Neural progenitor cell (in vitro differentiated cells): ENCODE measurements at regions not wholly inside any gene's neighbourhood (a gene's known extent, or its start where the extent isn't known, plus 50 kb on each side); places are given as distances from the start of the nearest gene placed in this dataset.
"Not testable (repeated sequence)": the region's sequence is repeated elsewhere in the genome, so short reads cannot be mapped to it uniquely, and the experiment has no call there.

Experiments used
- DNase-seq: peaks from one replicate; pipeline ENCODE4 v3.0.0-alpha.2; 2016; ENCODE audit warnings: low spot score
- H2AFZ ChIP-seq: fragments of 200-600 bp; sonication (generic); replicated peaks from 2 replicates; pipeline ENCODE4 v1.6.1; 2016; ENCODE audit warnings: antibody characterized with exemption
- H3F3A ChIP-seq: fragments of 200-600 bp; sonication (generic); 2 replicates; pipeline ENCODE4 v1.6.1; 2016; ENCODE audit warnings: antibody characterized with exemption, low read depth
- H3K27ac ChIP-seq: fragments of 200-600 bp; sonication (generic); 2 replicates; pipeline ENCODE4 v1.5.1; 2016; ENCODE audit warnings: mild to moderate bottlenecking
- H3K27me3 ChIP-seq: fragments of 200-600 bp; sonication (generic); 2 replicates; pipeline ENCODE4 v1.6.1; 2016; ENCODE audit warnings: mild to moderate bottlenecking, moderate library complexity
- H3K36me3 ChIP-seq: fragments of 200-600 bp; sonication (generic); 2 replicates; pipeline ENCODE4 v1.5.1; 2016
- H3K4me1 ChIP-seq: fragments of 200-600 bp; sonication (generic); 2 replicates; pipeline ENCODE4 v1.6.1; 2016; ENCODE audit warnings: mixed run types
- H3K4me2 ChIP-seq: fragments of 200-600 bp; sonication (generic); 2 replicates; pipeline ENCODE4 v1.6.1; 2016
- H3K4me3 ChIP-seq: fragments of 200-600 bp; sonication (generic); 2 replicates; pipeline ENCODE4 v1.5.1; 2016
- H3K79me2 ChIP-seq: fragments of 200-600 bp; sonication (generic); 2 replicates; pipeline ENCODE4 v1.6.1; 2016; ENCODE audit warnings: low read depth
- H3K9ac ChIP-seq: fragments of 200-600 bp; sonication (generic); 2 replicates; pipeline ENCODE4 v1.6.1; 2016
- H3K9me3 ChIP-seq: fragments of 200-600 bp; sonication (generic); 2 replicates; pipeline ENCODE4 v1.5.1; 2016; ENCODE audit warnings: low read depth
- H4K20me1 ChIP-seq: fragments of 200-600 bp; sonication (generic); 2 replicates; pipeline ENCODE4 v1.6.1; 2016; ENCODE audit warnings: low read depth
- H3K27ac Mint-ChIP-seq: 3 replicates; pipeline ENCODE4 v1.8.0; 2021; ENCODE audit warnings: mixed read lengths
- H3K27me3 Mint-ChIP-seq: 2 replicates; pipeline ENCODE4 v1.8.0; 2022; ENCODE audit warnings: low read depth, mild to moderate bottlenecking, inconsistent platforms, moderate library complexity, mixed read lengths; ENCODE audit not compliant: insufficient read depth
- H3K36me3 Mint-ChIP-seq: 3 replicates; pipeline ENCODE4 v1.8.0; 2021; ENCODE audit warnings: mixed read lengths
- H3K4me1 Mint-ChIP-seq: 3 replicates; pipeline ENCODE4 v1.8.0; 2021; ENCODE audit warnings: mixed read lengths
- H3K4me3 Mint-ChIP-seq: 3 replicates; pipeline ENCODE4 v1.8.0; 2021; ENCODE audit warnings: mild to moderate bottlenecking, moderate library complexity, mixed read lengths
- H3K9me3 Mint-ChIP-seq: 3 replicates; pipeline ENCODE4 v1.8.0; 2020; ENCODE audit warnings: mixed read lengths
- CTCF ChIP-seq: fragments of 200-600 bp; sonication (generic); IDR thresholded peaks from 2 replicates; pipeline ENCODE4 v1.5.1; 2017; ENCODE audit warnings: antibody characterized with exemption, mild to moderate bottlenecking
- EZH2 ChIP-seq: fragments of 200-600 bp; sonication (generic); IDR thresholded peaks from 2 replicates; pipeline ENCODE4 v1.6.1; 2017; ENCODE audit warnings: antibody characterized with exemption, mild to moderate bottlenecking, moderate library complexity
- EZH2phosphoT487 ChIP-seq: fragments of 200-600 bp; sonication (generic); IDR thresholded peaks from 2 replicates; pipeline ENCODE4 v1.6.1; 2017; ENCODE audit warnings: antibody characterized with exemption

DNA sequence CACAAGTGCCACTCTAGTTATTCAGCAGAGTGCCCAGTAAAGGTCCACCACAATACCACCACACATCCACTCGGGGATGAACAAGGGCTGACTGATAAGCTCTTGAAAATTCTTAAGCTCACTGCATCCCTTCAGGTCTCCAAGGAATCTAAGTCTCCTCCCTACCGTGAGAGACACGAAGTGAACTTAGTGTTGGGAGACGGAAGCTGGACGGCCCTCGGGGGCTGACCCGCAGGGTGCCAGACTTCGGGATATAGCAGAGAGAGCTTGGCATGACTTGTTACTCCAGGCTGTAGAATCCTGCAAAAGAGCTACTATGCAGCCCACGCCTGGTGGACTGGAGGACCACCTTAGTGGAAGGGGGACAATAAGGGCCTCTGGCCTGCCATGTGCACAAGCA lies 75.1 kb downstream of the LYZL1 start:
- not testable (repeated sequence) for H3K27me3 ChIP-seq, H3K9ac ChIP-seq, H2AFZ ChIP-seq, H4K20me1 ChIP-seq, H3K4me3 ChIP-seq, DNase-seq, H3K27me3 Mint-ChIP-seq, H3K36me3 Mint-ChIP-seq, H3K4me2 ChIP-seq, H3K79me2 ChIP-seq, H3K9me3 ChIP-seq, H3K4me1 Mint-ChIP-seq, H3K4me1 ChIP-seq, H3F3A ChIP-seq, H3K36me3 ChIP-seq, H3K27ac ChIP-seq, H3K27ac Mint-ChIP-seq, H3K4me3 Mint-ChIP-seq
- peaks cover 16% of the 10 kb centered on the region for H3K9me3 Mint-ChIP-seq

- H3K4me3 Mint-ChIP-seq, H3F3A ChIP-seq, DNase-seq, H3K36me3 Mint-ChIP-seq, H3K4me1 Mint-ChIP-seq, H3K27ac ChIP-seq, H4K20me1 ChIP-seq, H3K36me3 ChIP-seq, H3K4me1 ChIP-seq, H2AFZ ChIP-seq, H3K27ac Mint-ChIP-seq, H3K9me3 ChIP-seq, H3K27me3 ChIP-seq, H3K9ac ChIP-seq, H3K79me2 ChIP-seq, H3K4me2 ChIP-seq, H3K4me3 ChIP-seq: not testable (repeated sequence)
- H3K27me3 Mint-ChIP-seq = peaks cover 12% of the 10 kb centered on the region
- H3K9me3 Mint-ChIP-seq = peaks cover 16% of the 10 kb centered on the region
Measured at GRCh38 chr10:29366206-29366605, 77.3 kb downstream of the LYZL1 start.

GRCh38 chr10:29369419-29369818 lies 80.5 kb downstream of the LYZL1 start:
- no peaks in the 10 kb centered on the region for H4K20me1 ChIP-seq
- H3K27ac ChIP-seq = no peak overlapping the region
- H3K27me3 Mint-ChIP-seq = peaks cover 14% of the 10 kb centered on the region
- H3K4me1 ChIP-seq = no peaks in the 10 kb centered on the region
- no peaks in the 10 kb centered on the region for H3K79me2 ChIP-seq
- no peaks in the 10 kb centered on the region for H3K36me3 ChIP-seq
- H3K27ac Mint-ChIP-seq = no peak overlapping the region
- peaks cover 9% of the 10 kb centered on the region for H3K4me1 Mint-ChIP-seq
- H3K9ac ChIP-seq = no peak overlapping the region
- H3K9me3 ChIP-seq = no peaks in the 10 kb centered on the region
- TF ChIP-seq CTCF (no peak), EZH2phosphoT487 (no peak), EZH2 (no peak)
- no peaks in the 10 kb centered on the region for H3F3A ChIP-seq
- H3K27me3 ChIP-seq = no peaks in the 10 kb centered on the region
- H3K4me2 ChIP-seq = no peak overlapping the region
- no peak for DNase-seq
- peaks cover 3% of the 10 kb centered on the region for H3K36me3 Mint-ChIP-seq
- peaks cover 14% of the 10 kb centered on the region for H3K9me3 Mint-ChIP-seq
- H3K4me3 Mint-ChIP-seq = no peak overlapping the region
- no peak overlapping the region for H2AFZ ChIP-seq
- no peak overlapping the region for H3K4me3 ChIP-seq

- peaks cover 13% of the 10 kb centered on the region for H3K27me3 Mint-ChIP-seq
- H3K4me3 Mint-ChIP-seq = no peak overlapping the region
- Histone ChIP-seq H3K9me3 (no peaks in the 10 kb centered on the region), H3K9ac (no peak overlapping the region), H3K4me2 (no peak overlapping the region), H4K20me1 (no peaks in the 10 kb centered on the region), H3K36me3 (no peaks in the 10 kb centered on the region), H3F3A (no peaks in the 10 kb centered on the region), H3K4me3 (no peak overlapping the region), H3K27me3 (no peaks in the 10 kb centered on the region), H3K27ac (no peak overlapping the region), H3K4me1 (no peaks in the 10 kb centered on the region), H3K79me2 (no peaks in the 10 kb centered on the region), H2AFZ (no peak overlapping the region)
- peaks cover 3% of the 10 kb centered on the region for H3K36me3 Mint-ChIP-seq
- H3K27ac Mint-ChIP-seq = no peak overlapping the region
- no peak for DNase-seq
- peaks cover 9% of the 10 kb centered on the region for H3K4me1 Mint-ChIP-seq
- peaks cover 14% of the 10 kb centered on the region for H3K9me3 Mint-ChIP-seq
- TF ChIP-seq EZH2phosphoT487 (no peak), CTCF (no peak), EZH2 (no peak)
Measured at GRCh38 chr10:29370097-29371092, 81.5 kb downstream of the LYZL1 start.
